A549 (cell line): ENCODE measurements at regions not wholly inside any gene's neighbourhood (a gene's known extent, or its start where the extent isn't known, plus 50 kb on each side); places are given as distances from the start of the nearest gene placed in this dataset.

ENCODE experiments used
- ATAC-seq, 2 experiments: fragments of 200-7000 bp in 1 of 2; fragments of >200 bp in 1 of 2; cut with Nextera tagmentation in 1 of 2; cut with Tn5 transposase in 1 of 2; 3 replicates each; pipeline versions ENCODE4 v1.8.0 to v1.9.1; 2018 to 2020; ENCODE audit warnings: mild to moderate bottlenecking in 1 of 2, moderate library complexity in 1 of 2
- CTCF ChIA-PET: fragments of 300-600 bp; sonication (Branson Sonifier 250); formaldehyde crosslinking; extraction: SDS; loops from one replicate; lab custom pipeline; 2021; ENCODE audit warnings: antibody characterized with exemption, inconsistent platforms; lab: Yijun Ruan, JAX
- POLR2A ChIA-PET: fragments of 350-600 bp; formaldehyde crosslinking; extraction: SDS; loops from one replicate; lab custom pipeline; 2021; ENCODE audit warnings: antibody characterized with exemption, inconsistent platforms; lab: Yijun Ruan, JAX
- DNase-seq, 2 experiments: peaks; one replicate each; pipeline versions ENCODE4 v3.0.0 to v3.0.0-alpha.2; 2011 to 2016; ENCODE audit warnings: low read depth in 1 of 2, low spot score in 1 of 2
- FAIRE-seq: peaks from 2 replicates; lab custom pipeline; 2011; peaks lifted over from hg19 to GRCh38; lab: Jason Lieb, UNC
- H3K27ac ChIP-seq, 2 experiments: fragments of >200 bp; sonication (Bioruptor Twin); formaldehyde crosslinking; 3 replicates each; pipeline ENCODE4 v1.5.1; 2016 to 2017
- H3K4me1 ChIP-seq: fragments of >200 bp; sonication (Bioruptor Twin); formaldehyde crosslinking; 3 replicates; pipeline ENCODE4 v1.6.1; 2016
- H3K4me2 ChIP-seq: fragments of >200 bp; sonication (Bioruptor Twin); formaldehyde crosslinking; 3 replicates; pipeline ENCODE4 v1.6.1; 2016
- H3K4me3 ChIP-seq: fragments of >200 bp; sonication (Bioruptor Twin); formaldehyde crosslinking; 3 replicates; pipeline ENCODE4 v1.5.1; 2016
- H3K9me3 ChIP-seq: fragments of >200 bp; sonication (Bioruptor Twin); formaldehyde crosslinking; 3 replicates; pipeline ENCODE4 v1.6.1; 2016
- CEBPB ChIP-seq, 2 experiments: fragments of >200 bp in 1 of 2; sonication (Bioruptor Twin) in 1 of 2; formaldehyde crosslinking in 1 of 2; IDR thresholded peaks; 2 replicates each; pipeline ENCODE4 v1.6.1; 2012 to 2016
- CHD4 ChIP-seq: fragments of 200-600 bp; sonication (generic); IDR thresholded peaks from 2 replicates; pipeline ENCODE4 v1.6.1; 2016; ENCODE audit warnings: antibody characterized with exemption, mild to moderate bottlenecking, borderline replicate concordance
- CTCF ChIP-seq: fragments of >200 bp; sonication (Bioruptor Twin); formaldehyde crosslinking; IDR thresholded peaks from 3 replicates; pipeline ENCODE4 v1.5.1; 2016
- EHF ChIP-seq: fragments of 250-450 bp; sonication (Bioruptor Pico); IDR thresholded peaks from 2 replicates; pipeline ENCODE4 v1.5.0; 2020; ENCODE audit warnings: mild to moderate bottlenecking
- EP300 ChIP-seq, 2 experiments: fragments of >200 bp; sonication (Bioruptor Twin); formaldehyde crosslinking; IDR thresholded peaks; 2 replicates in 1 of 2; 3 replicates in 1 of 2; pipeline ENCODE4 v1.6.1; 2016 to 2017
- ESRRA ChIP-seq: fragments of 150-350 bp; IDR thresholded peaks from 2 replicates; pipeline ENCODE4 v1.6.1; 2014; ENCODE audit warnings: mild to moderate bottlenecking, low read length, borderline replicate concordance
- FOSL2 ChIP-seq, 2 experiments: fragments of 450-650 bp in 1 of 2; fragments of >200 bp in 1 of 2; sonication (Bioruptor Twin) in 1 of 2; formaldehyde crosslinking; IDR thresholded peaks; 2 replicates each; pipeline versions ENCODE4 v1.5.0 to v1.6.1; 2016 to 2020; ENCODE audit warnings: mild to moderate bottlenecking in 1 of 2, moderate library complexity in 1 of 2
- GATA3 ChIP-seq: IDR thresholded peaks from 2 replicates; pipeline ENCODE4 v1.6.1; 2012; ENCODE audit warnings: borderline replicate concordance
- HEYL ChIP-seq: fragments of 250-450 bp; sonication (Bioruptor Pico); IDR thresholded peaks from 2 replicates; pipeline ENCODE4 v1.8.0; 2021; ENCODE audit warnings: mild to moderate bottlenecking, moderate library complexity
- HOXB5 ChIP-seq: fragments of 250-450 bp; sonication (Bioruptor Pico); IDR thresholded peaks from 2 replicates; pipeline ENCODE4 v1.5.0; 2020; ENCODE audit warnings: mild to moderate bottlenecking, moderate library complexity
- KDM5A ChIP-seq: fragments of 200-600 bp; sonication (generic); IDR thresholded peaks from 2 replicates; pipeline ENCODE4 v1.6.1; 2016; ENCODE audit warnings: antibody characterized with exemption, mild to moderate bottlenecking
- MAFK ChIP-seq: fragments of 450-650 bp; IDR thresholded peaks from 2 replicates; pipeline ENCODE4 v1.6.1; 2014; ENCODE audit not compliant: partially characterized antibody
- NPAS2 ChIP-seq: fragments of 250-450 bp; sonication (Bioruptor Pico); IDR thresholded peaks from 2 replicates; pipeline ENCODE4 v1.8.0; 2022; ENCODE audit warnings: mild to moderate bottlenecking, moderate library complexity, borderline replicate concordance
- PHF8 ChIP-seq: fragments of 200-600 bp; sonication (generic); IDR thresholded peaks from 2 replicates; pipeline ENCODE4 v1.6.1; 2016; ENCODE audit warnings: low read depth, mild to moderate bottlenecking, antibody characterized with exemption, moderate library complexity, borderline replicate concordance
- POLR2A ChIP-seq: IDR thresholded peaks from 2 replicates; pipeline ENCODE4 v1.6.1; 2012; ENCODE audit warnings: mild to moderate bottlenecking, low read length
- RAD21 ChIP-seq, 2 experiments: fragments of >200 bp in 1 of 2; sonication (Bioruptor Twin) in 1 of 2; formaldehyde crosslinking in 1 of 2; IDR thresholded peaks in 1 of 2; conservative IDR thresholded peaks in 1 of 2; 2 replicates in 1 of 2; 3 replicates in 1 of 2; pipeline ENCODE4 v1.6.1; 2012 to 2018; ENCODE audit warnings: inconsistent platforms in 1 of 2
- RCOR1 ChIP-seq: fragments of 150-350 bp; IDR thresholded peaks from 2 replicates; pipeline ENCODE4 v1.6.1; 2014; ENCODE audit warnings: antibody characterized with exemption, low read length, low read depth
- SMC3 ChIP-seq: fragments of >200 bp; sonication (Bioruptor Twin); formaldehyde crosslinking; IDR thresholded peaks from 3 replicates; pipeline ENCODE4 v1.6.1; 2018; ENCODE audit warnings: inconsistent platforms
- SREBF2 ChIP-seq: fragments of 450-650 bp; IDR thresholded peaks from 2 replicates; pipeline ENCODE4 v1.6.1; 2014; ENCODE audit warnings: mild to moderate bottlenecking, moderate library complexity
- TFCP2L1 ChIP-seq: fragments of 250-450 bp; sonication (Bioruptor Pico); IDR thresholded peaks from 2 replicates; pipeline ENCODE4 v1.5.0; 2021; ENCODE audit warnings: mild to moderate bottlenecking
- TP53 ChIP-seq: fragments of 250-450 bp; sonication (Bioruptor Pico); IDR thresholded peaks from 2 replicates; pipeline ENCODE4 v1.5.0; 2021; ENCODE audit warnings: mild to moderate bottlenecking, moderate library complexity
- ZC3H11A ChIP-seq: fragments of 450-650 bp; IDR thresholded peaks from 2 replicates; pipeline ENCODE4 v1.6.1; 2014; ENCODE audit warnings: antibody characterized with exemption, mild to moderate bottlenecking
- WGBS: methylation state at CpG from one replicate; pipeline ENCODE4 v1.1.6; 2017; ENCODE audit errors: missing lambda C conversion rate; 5-methylcytosine and 5-hydroxymethylcytosine counted together

GRCh38 chr5:15384176-15384575 lies 115.8 kb upstream of the FBXL7 start:
- no peak for DNase-seq
- Histone ChIP-seq H3K4me2 (no peak overlapping the region), H3K27ac (no peak overlapping the region), H3K4me1 (no peaks in the 10 kb centered on the region)
- FAIRE-seq, result no peak
- no peak for TF ChIP-seq SMC3
- TF ChIP-seq HOXB5, result no peak
- TF ChIP-seq SREBF2, result no peak
- TF ChIP-seq POLR2A, result no peak
- no peak for TF ChIP-seq ZC3H11A
- no peak for TF ChIP-seq EP300 (IDR thresholded peaks at IDR 0.05)
- TF ChIP-seq KDM5A, result no peak
- no peak for TF ChIP-seq CTCF
- no peak for TF ChIP-seq CHD4
- TF ChIP-seq FOSL2 (IDR thresholded peaks at IDR 0.05), result no peak
- no peak for TF ChIP-seq FOSL2 (CRISPR knock-in tag; IDR thresholded peaks at IDR 0.05)
- TF ChIP-seq TP53 (CRISPR knock-in tag), result no peak
- TF ChIP-seq ESRRA, result no peak
- TF ChIP-seq HEYL (CRISPR knock-in tag), result no peak
- no peak for TF ChIP-seq NPAS2
- TF ChIP-seq EHF (CRISPR knock-in tag), result no peak
- TF ChIP-seq PHF8, result no peak
- no peak for TF ChIP-seq GATA3
- TF ChIP-seq RCOR1, result no peak
- no peak for TF ChIP-seq TFCP2L1 (CRISPR knock-in tag)
- TF ChIP-seq, all 56 proteins: peak for 0
- ATAC-seq, result no peak
- POLR2A ChIA-PET, result no interaction called here
- Histone ChIP-seq H3K9me3 (no peaks in the 10 kb centered on the region), H3K4me3 (no peak overlapping the region)
- CTCF ChIA-PET, result interaction anchor here (1.0 kb wide), 1 partner anchor 64 kb away, joined by 3 read pairs; no protein-coding TSS in a partner anchor
- WGBS, result 10% methylated on average over 8 of the region's 9 CpGs

GRCh38 chr5:15383469-15383868 lies 116.5 kb upstream of the FBXL7 start:
- ChIA-PET POLR2A (no interaction called here), CTCF (interaction anchor here (1.0 kb wide), 1 partner anchor 63 kb away, joined by 3 read pairs; no protein-coding TSS in a partner anchor)
- DNase-seq, result peak in 1 of 2 experiments; percentile 23
- no peak for FAIRE-seq
- no peak overlapping the region for H3K4me2 ChIP-seq
- WGBS, result 0% methylated on average over 1 of the region's 1 CpG
- H3K27ac ChIP-seq, result no peak overlapping the region
- no peak overlapping the region for H3K4me3 ChIP-seq
- H3K4me1 ChIP-seq, result no peaks in the 10 kb centered on the region
- no peak for TF ChIP-seq CEBPB (IDR thresholded peaks at IDR 0.05)
- TF ChIP-seq RAD21 (conservative IDR thresholded peaks at IDR 0.05 in 1 of 2, IDR thresholded peaks at IDR 0.05 in 1 of 2), result peak; percentile 37 to 58; a peak in 4 of 5 replicates
- peak in 1 of 2 experiments; percentile 75; a peak in 4 of 6 replicates for ATAC-seq
- no peaks in the 10 kb centered on the region for H3K9me3 ChIP-seq

- 43% methylated on average over 3 of the region's 3 CpGs for whole genome bisulfite sequencing
- no peak for DNase-seq
- FAIRE-seq, result no peak
- no peak overlapping the region for H3K27ac ChIP-seq
- H3K9me3 ChIP-seq, result no peaks in the 10 kb centered on the region
- ChIA-PET POLR2A (no interaction called here), CTCF (no interaction called here)
- no peak for ATAC-seq
- TF ChIP-seq RAD21 (conservative IDR thresholded peaks at IDR 0.05 in 1 of 2, IDR thresholded peaks at IDR 0.05 in 1 of 2), result no peak
- peak; percentile 10 for TF ChIP-seq MAFK
- H3K4me2 ChIP-seq, result no peak overlapping the region
- H3K4me1 ChIP-seq, result no peaks in the 10 kb centered on the region
- no peak overlapping the region for H3K4me3 ChIP-seq
Measured at GRCh38 chr5:15383021-15383420, 117.0 kb upstream of the FBXL7 start.
